Loucy (cell line): ENCODE measurements at regions not wholly inside any gene's neighbourhood (a gene's known extent, or its start where the extent isn't known, plus 50 kb on each side); places are given as distances from the start of the nearest gene placed in this dataset.

ENCODE experiments used
- EZH2phosphoT487 ChIP-seq: fragments of 200-600 bp; IDR thresholded peaks from 2 replicates; pipeline ENCODE4 v1.6.1; 2018; ENCODE audit warnings: antibody characterized with exemption, mild to moderate bottlenecking, moderate library complexity, borderline replicate concordance
- TF ChIP-seq, protein P1 (sequence below): fragments of 200-600 bp; sonication (generic); conservative IDR thresholded peaks from 2 replicates; pipeline ENCODE4 v1.5.1; 2014; ENCODE audit warnings: mild to moderate bottlenecking, antibody characterized with exemption, low read length

DNA sequence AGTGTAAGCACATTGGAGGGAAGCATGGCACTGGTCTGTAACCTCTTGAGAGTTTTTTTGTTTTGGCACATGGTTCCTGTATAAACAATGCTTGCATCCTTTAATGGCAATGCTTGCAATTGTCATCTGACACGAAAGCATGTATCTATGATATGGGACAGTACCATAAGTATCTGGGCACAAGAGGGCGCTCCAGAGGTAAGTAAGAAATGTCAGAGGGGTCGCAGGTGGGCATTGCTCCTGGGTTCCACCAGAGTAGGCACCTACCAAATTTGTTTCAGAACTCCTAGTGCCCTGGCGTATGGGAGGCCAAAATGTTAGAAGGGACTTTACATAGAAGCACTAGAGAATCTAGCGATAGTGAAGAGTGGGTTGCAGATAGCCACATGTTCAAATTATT is 58.7 kb upstream of the BCHE start:
- TF ChIP-seq, protein P1, sequence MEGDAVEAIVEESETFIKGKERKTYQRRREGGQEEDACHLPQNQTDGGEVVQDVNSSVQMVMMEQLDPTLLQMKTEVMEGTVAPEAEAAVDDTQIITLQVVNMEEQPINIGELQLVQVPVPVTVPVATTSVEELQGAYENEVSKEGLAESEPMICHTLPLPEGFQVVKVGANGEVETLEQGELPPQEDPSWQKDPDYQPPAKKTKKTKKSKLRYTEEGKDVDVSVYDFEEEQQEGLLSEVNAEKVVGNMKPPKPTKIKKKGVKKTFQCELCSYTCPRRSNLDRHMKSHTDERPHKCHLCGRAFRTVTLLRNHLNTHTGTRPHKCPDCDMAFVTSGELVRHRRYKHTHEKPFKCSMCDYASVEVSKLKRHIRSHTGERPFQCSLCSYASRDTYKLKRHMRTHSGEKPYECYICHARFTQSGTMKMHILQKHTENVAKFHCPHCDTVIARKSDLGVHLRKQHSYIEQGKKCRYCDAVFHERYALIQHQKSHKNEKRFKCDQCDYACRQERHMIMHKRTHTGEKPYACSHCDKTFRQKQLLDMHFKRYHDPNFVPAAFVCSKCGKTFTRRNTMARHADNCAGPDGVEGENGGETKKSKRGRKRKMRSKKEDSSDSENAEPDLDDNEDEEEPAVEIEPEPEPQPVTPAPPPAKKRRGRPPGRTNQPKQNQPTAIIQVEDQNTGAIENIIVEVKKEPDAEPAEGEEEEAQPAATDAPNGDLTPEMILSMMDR, result peak; percentile 74
- no peak for TF ChIP-seq EZH2phosphoT487
